ENCODE measurements at regions not wholly inside any gene's neighbourhood (a gene's known extent, or its start where the extent isn't known, plus 50 kb on each side); places are given as distances from the start of the nearest gene placed in this dataset.

DNA sequence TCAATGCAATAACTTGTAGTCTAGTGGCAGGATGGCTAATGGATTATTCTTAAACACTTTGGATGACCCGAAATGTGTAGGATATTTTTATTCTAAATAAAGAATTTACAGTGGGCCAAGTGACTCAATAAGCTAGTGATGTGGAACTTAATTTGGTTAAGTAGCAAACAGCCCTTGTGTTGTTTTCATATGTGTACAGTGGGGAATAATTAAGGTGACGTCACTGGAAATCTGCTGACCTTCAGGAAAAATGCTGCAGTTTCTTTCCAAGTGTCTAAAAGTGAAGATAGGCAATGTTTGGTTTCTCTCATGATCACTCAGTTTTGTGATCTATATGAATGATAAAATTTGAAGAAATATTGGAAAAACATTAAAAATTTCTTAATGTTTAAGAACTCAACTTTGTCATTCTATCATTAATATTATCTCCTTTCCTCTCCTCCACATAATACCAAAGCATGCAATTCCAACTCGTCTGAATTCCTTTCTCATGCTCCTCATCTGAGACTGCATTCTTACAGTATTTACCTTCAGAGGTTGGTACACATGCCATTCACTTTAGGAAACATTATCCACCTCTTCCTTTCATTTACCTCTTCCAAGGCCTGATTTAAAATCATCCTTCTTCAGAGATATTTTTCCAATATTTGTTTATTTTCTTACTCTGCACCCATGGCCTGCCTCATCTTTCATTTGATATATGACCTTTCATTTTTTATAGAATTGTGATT lies 414.6 kb upstream of the ARPP21 start:
- no peaks in the 10 kb centered on the region for H3K4me1 ChIP-seq
- H3K36me3 ChIP-seq (ENCODE audit: low read depth, missing control alignments) = no peaks in the 10 kb centered on the region
- TF ChIP-seq, protein P1, sequence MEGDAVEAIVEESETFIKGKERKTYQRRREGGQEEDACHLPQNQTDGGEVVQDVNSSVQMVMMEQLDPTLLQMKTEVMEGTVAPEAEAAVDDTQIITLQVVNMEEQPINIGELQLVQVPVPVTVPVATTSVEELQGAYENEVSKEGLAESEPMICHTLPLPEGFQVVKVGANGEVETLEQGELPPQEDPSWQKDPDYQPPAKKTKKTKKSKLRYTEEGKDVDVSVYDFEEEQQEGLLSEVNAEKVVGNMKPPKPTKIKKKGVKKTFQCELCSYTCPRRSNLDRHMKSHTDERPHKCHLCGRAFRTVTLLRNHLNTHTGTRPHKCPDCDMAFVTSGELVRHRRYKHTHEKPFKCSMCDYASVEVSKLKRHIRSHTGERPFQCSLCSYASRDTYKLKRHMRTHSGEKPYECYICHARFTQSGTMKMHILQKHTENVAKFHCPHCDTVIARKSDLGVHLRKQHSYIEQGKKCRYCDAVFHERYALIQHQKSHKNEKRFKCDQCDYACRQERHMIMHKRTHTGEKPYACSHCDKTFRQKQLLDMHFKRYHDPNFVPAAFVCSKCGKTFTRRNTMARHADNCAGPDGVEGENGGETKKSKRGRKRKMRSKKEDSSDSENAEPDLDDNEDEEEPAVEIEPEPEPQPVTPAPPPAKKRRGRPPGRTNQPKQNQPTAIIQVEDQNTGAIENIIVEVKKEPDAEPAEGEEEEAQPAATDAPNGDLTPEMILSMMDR (IDR thresholded peaks at IDR 0.05) = no peak
- no peak for TF ChIP-seq POLR2A (IDR thresholded peaks at IDR 0.05)
- no peak overlapping the region for H3K27ac ChIP-seq
- H3K4me3 ChIP-seq = no peak overlapping the region
- intact Hi-C loops (cut with DNase I; ENCODE audit: low total_unique reads) = no loop called here
- H3K27me3 ChIP-seq = no peaks in the 10 kb centered on the region
- DNase-seq = no peak
- no peaks in the 10 kb centered on the region for H3K9me3 ChIP-seq
- WGBS, 2 donors = 26 to 29% methylated on average over 3 of the region's 3 CpGs

DNA sequence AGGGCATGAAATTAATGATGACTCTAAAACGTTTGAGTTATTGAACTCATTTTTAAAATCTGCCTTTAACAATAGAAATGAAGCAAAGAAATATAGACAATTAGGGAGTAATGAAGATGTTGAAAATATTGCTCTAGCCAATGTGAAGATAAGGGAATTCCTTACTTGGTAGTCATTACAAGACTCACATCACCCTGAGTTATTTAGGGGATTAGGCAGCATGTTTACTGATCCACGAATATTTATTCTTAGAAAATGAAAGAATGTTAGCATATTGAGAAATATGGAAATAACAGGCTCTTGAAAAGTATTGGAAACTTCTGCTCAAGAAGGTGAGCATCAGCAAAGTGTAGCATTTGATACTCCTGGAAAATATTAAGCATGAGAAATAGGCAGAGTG lies 398.1 kb upstream of the ARPP21 start:
- Histone ChIP-seq H3K4me1 (no peaks in the 10 kb centered on the region), H3K27me3 (no peaks in the 10 kb centered on the region), H3K9me3 (no peaks in the 10 kb centered on the region), H3K4me3 (no peak overlapping the region), H3K27ac (no peak overlapping the region), H3K36me3 (ENCODE audit: low read depth, missing control alignments) (no peaks in the 10 kb centered on the region)
- no peak for DNase-seq
- intact Hi-C loops (cut with DNase I; ENCODE audit: low total_unique reads) = no loop called here
- 26 to 33% methylated on average over 2 of the region's 2 CpGs for WGBS, 2 donors
- TF ChIP-seq, protein P1 (IDR thresholded peaks at IDR 0.05) = no peak
- no peak for TF ChIP-seq POLR2A (IDR thresholded peaks at IDR 0.05)

DNA sequence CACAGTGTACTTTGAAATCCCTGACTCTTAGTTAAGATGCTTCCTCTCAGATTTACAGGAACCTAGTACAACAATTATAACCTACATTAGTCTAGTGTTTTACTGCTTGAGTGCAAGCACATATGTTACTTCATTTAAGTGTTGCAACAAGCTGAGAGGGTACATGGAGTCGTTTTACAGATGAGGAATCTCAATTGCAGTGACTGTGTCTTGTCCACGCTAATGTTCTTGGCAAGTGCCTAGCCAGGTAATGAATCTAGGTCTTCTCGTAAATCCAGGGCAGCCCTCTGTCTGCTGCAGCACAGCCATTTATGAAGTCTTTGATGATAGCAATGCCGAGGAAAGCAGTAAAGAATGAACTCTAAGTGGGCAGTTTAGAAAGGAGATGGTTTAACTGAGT lies 384.4 kb upstream of the ARPP21 start:
- Histone ChIP-seq H3K4me1 (no peaks in the 10 kb centered on the region), H3K27me3 (no peaks in the 10 kb centered on the region), H3K27ac (no peak overlapping the region), H3K36me3 (ENCODE audit: low read depth, missing control alignments) (no peaks in the 10 kb centered on the region), H3K9me3 (no peaks in the 10 kb centered on the region), H3K4me3 (no peak overlapping the region)
- 47 to 56% methylated on average over 4 of the region's 4 CpGs for WGBS, 2 donors
- TF ChIP-seq, protein P1 (IDR thresholded peaks at IDR 0.05) = no peak
- TF ChIP-seq POLR2A (IDR thresholded peaks at IDR 0.05) = no peak
- intact Hi-C loops (cut with DNase I; ENCODE audit: low total_unique reads) = no loop called here
- no peak for DNase-seq

DNA sequence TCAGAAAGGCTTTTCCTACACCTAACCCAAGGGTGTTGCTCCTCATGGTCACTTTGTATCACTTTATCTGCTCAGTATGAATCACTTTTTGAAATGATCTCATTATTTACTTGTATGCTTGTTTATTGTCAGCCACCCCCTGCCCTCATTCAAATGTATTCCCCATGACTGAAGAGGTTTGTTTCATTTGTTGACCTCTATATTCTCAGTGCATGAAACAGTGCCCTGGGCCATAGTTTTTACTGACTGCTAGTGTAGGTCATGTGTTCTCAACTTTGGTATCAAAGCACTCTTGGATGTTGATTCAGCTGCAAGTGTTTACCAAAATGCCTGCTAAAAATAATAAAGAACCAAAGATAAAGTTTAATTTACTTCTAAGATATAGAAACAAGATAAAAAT lies 381.7 kb upstream of the ARPP21 start:
- DNase-seq = no peak
- Histone ChIP-seq H3K36me3 (ENCODE audit: low read depth, missing control alignments) (no peaks in the 10 kb centered on the region), H3K4me3 (no peak overlapping the region), H3K27ac (no peak overlapping the region), H3K4me1 (no peaks in the 10 kb centered on the region), H3K27me3 (no peaks in the 10 kb centered on the region), H3K9me3 (no peaks in the 10 kb centered on the region)
- intact Hi-C loops (cut with DNase I; ENCODE audit: low total_unique reads) = no loop called here
- TF ChIP-seq, protein P1 (IDR thresholded peaks at IDR 0.05) = no peak
- TF ChIP-seq POLR2A (IDR thresholded peaks at IDR 0.05) = no peak

DNA sequence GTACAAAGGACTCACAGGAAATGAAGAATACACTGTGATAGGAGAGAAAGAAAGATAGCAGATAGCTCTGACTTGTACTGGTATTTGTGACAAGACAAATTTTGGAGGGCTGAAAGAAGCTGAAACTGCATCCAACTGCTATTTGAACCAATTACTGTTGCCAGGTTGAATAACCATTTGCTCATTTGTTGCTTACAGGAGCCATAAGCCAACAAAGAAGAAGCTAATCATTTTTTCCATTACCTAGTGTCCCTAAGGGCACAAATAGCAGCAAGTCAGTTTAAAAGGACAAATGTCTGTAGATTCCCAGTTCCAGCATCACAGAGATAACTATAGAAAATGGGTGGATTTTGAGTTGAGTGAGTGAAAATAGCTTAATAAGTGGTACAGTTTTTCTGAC lies 376.9 kb upstream of the ARPP21 start:
- no peak for DNase-seq
- intact Hi-C loops (cut with DNase I; ENCODE audit: low total_unique reads) = no loop called here
- H3K9me3 ChIP-seq = no peaks in the 10 kb centered on the region
- H3K27ac ChIP-seq = no peak overlapping the region
- H3K27me3 ChIP-seq = no peaks in the 10 kb centered on the region
- no peaks in the 10 kb centered on the region for H3K36me3 ChIP-seq (ENCODE audit: low read depth, missing control alignments)
- no peak overlapping the region for H3K4me3 ChIP-seq
- H3K4me1 ChIP-seq = no peaks in the 10 kb centered on the region
- no peak for TF ChIP-seq POLR2A (IDR thresholded peaks at IDR 0.05)
- TF ChIP-seq, protein P1 (IDR thresholded peaks at IDR 0.05) = no peak
